HepG2 (cell line): ENCODE measurements at regions not wholly inside any gene's neighbourhood (a gene's known extent, or its start where the extent isn't known, plus 50 kb on each side); places are given as distances from the start of the nearest gene placed in this dataset.

ENCODE experiments used
- ATAC-seq: fragments of 200-7000 bp; cut with Tn5 transposase; 3 replicates; pipeline ENCODE4 v1.9.1; 2020; ENCODE audit warnings: mild to moderate bottlenecking, moderate library complexity
- BruUV-seq: library from RNA; stranded (reverse); fragments of 400-500 nt; replicated peaks from 2 replicates; lab custom pipeline; 2021; lab: Mats Ljungman, UMichigan
- CTCF ChIA-PET: fragments of 300-600 bp; formaldehyde crosslinking; extraction: SDS; loops from one replicate; lab custom pipeline; 2021; ENCODE audit warnings: low total read pairs, inconsistent platforms, low intra/inter-chr PET ratio; lab: Yijun Ruan, JAX
- POLR2A ChIA-PET: fragments of 350-600 bp; sonication (Branson Sonifier 250); formaldehyde crosslinking; loops from one replicate; lab custom pipeline; 2020; ENCODE audit warnings: antibody characterized with exemption, inconsistent platforms; lab: Yijun Ruan, JAX
- DNase-seq: peaks from one replicate; pipeline ENCODE4 v3.0.0-alpha.2; 2015; ENCODE audit warnings: low spot score
- FAIRE-seq: peaks from 3 replicates; lab custom pipeline; 2011; peaks lifted over from hg19 to GRCh38; lab: Jason Lieb, UNC
- H2AFZ ChIP-seq: one replicate; pipeline ENCODE4 v1.6.1; 2011; ENCODE audit warnings: low read length, inconsistent platforms
- H3K27ac ChIP-seq: fragments of 300-600 bp; 3 replicates; pipeline ENCODE4 v1.8.0; 2011; ENCODE audit warnings: mixed run types, mild to moderate bottlenecking, mixed read lengths, low read length, inconsistent platforms; ENCODE audit not compliant: insufficient read depth; ENCODE audit errors: extremely low read length
- H3K27me3 ChIP-seq, 2 experiments: fragments of 200-600 bp in 1 of 2; 2 replicates in 1 of 2; 3 replicates in 1 of 2; pipeline versions ENCODE4 v1.6.0 to v1.8.0; 2011; ENCODE audit warnings: low read length in 2 of 2, mild to moderate bottlenecking in 2 of 2, moderate library complexity in 2 of 2, inconsistent platforms in 1 of 2; ENCODE audit not compliant: insufficient read depth in 2 of 2, control insufficient read depth in 1 of 2
- H3K36me3 ChIP-seq, 2 experiments: fragments of 200-600 bp in 1 of 2; replicated peaks in 1 of 2; 2 replicates in 1 of 2; 3 replicates in 1 of 2; pipeline versions ENCODE4 v1.5.1 to v1.8.0; 2011; ENCODE audit warnings: low read length in 2 of 2, inconsistent platforms in 1 of 2; ENCODE audit not compliant: insufficient read depth in 2 of 2, control insufficient read depth in 1 of 2
- H3K4me1 ChIP-seq: 2 replicates; pipeline ENCODE4 v1.5.1; 2012; ENCODE audit warnings: low read length, inconsistent platforms; ENCODE audit not compliant: insufficient read depth
- H3K4me2 ChIP-seq: 2 replicates; pipeline ENCODE4 v1.6.0; 2011; ENCODE audit warnings: low read depth, low read length, inconsistent platforms
- H3K4me3 ChIP-seq, 3 experiments: fragments of 200-600 bp in 1 of 3; sonication (generic), shearing (Covaris generic) in 1 of 3; replicated peaks in 1 of 3; 2 replicates each; pipeline ENCODE4 v1.5.1; 2011 to 2016; ENCODE audit warnings: low read length in 3 of 3, inconsistent platforms in 2 of 3, low read depth in 2 of 3, mild to moderate bottlenecking in 2 of 3, control low read depth in 1 of 3, mixed read lengths in 1 of 3; ENCODE audit not compliant: insufficient read depth in 1 of 3
- H3K79me2 ChIP-seq: one replicate; pipeline ENCODE4 v1.6.1; 2011; ENCODE audit warnings: low read length, inconsistent platforms; ENCODE audit not compliant: insufficient read depth
- H3K9ac ChIP-seq: 2 replicates; pipeline ENCODE4 v1.6.0; 2011; ENCODE audit warnings: mild to moderate bottlenecking, low read depth, low read length, inconsistent platforms; ENCODE audit not compliant: insufficient read depth
- H3K9me3 ChIP-seq: 2 replicates; pipeline ENCODE4 v1.5.1; 2012; ENCODE audit warnings: mild to moderate bottlenecking, low read length
- H4K20me1 ChIP-seq: 2 replicates; pipeline ENCODE4 v1.6.0; 2011; ENCODE audit warnings: inconsistent platforms, mild to moderate bottlenecking, low read length, moderate library complexity; ENCODE audit not compliant: insufficient read depth
- FOXK2 ChIP-seq: fragments of 450-650 bp; IDR thresholded peaks from 2 replicates; pipeline ENCODE4 v1.6.1; 2016
- PAWR ChIP-seq: sonication (generic); formaldehyde crosslinking; IDR thresholded peaks from 2 replicates; pipeline ENCODE4 v1.4.0; 2020; ENCODE audit warnings: missing genetic modification reagents, mild to moderate bottlenecking, borderline replicate concordance
- SMYD3 ChIP-seq: sonication (generic); formaldehyde crosslinking; IDR thresholded peaks from 2 replicates; pipeline ENCODE4 v1.8.1; 2023; ENCODE audit warnings: mild to moderate bottlenecking, missing genetic modification reagents
- SP1 ChIP-seq, 2 experiments: fragments of 450-650 bp in 1 of 2; sonication (generic) in 1 of 2; formaldehyde crosslinking in 1 of 2; IDR thresholded peaks; 2 replicates each; pipeline versions ENCODE4 v1.4.0 to v1.6.1; 2016 to 2020; ENCODE audit warnings: missing genetic modification reagents in 1 of 2
- SPEN ChIP-seq: sonication (generic); formaldehyde crosslinking; IDR thresholded peaks from 2 replicates; pipeline ENCODE4 v1.5.1; 2020; ENCODE audit warnings: low read depth, mild to moderate bottlenecking, missing genetic modification reagents
- ZNF20 ChIP-seq: sonication (generic); formaldehyde crosslinking; IDR thresholded peaks from 2 replicates; pipeline ENCODE4 v1.4.0; 2020; ENCODE audit warnings: mild to moderate bottlenecking, moderate library complexity, missing genetic modification reagents
- ZNF326 ChIP-seq: sonication (generic); formaldehyde crosslinking; IDR thresholded peaks from 2 replicates; pipeline ENCODE4 v1.4.0; 2020; ENCODE audit warnings: missing genetic modification reagents, borderline replicate concordance
- ZNF331 ChIP-seq: sonication (generic); formaldehyde crosslinking; IDR thresholded peaks from 2 replicates; pipeline ENCODE4 v1.4.0; 2020; ENCODE audit warnings: missing genetic modification reagents
- ZNF367 ChIP-seq: sonication (generic); formaldehyde crosslinking; IDR thresholded peaks from 2 replicates; pipeline ENCODE4 v1.4.0; 2020; ENCODE audit warnings: missing genetic modification reagents, borderline replicate concordance
- WGBS: methylation state at CpG from one replicate; pipeline ENCODE4 v1.1.6; 2017; ENCODE audit warnings: low lambda C conversion rate; 5-methylcytosine and 5-hydroxymethylcytosine counted together
- in situ Hi-C: cut with HindIII; loops from 2 replicates; pipeline ENCODE4 v1.10.0; 2017; ENCODE audit warnings: low pct_unique_long_range_greater_than_20kb; ENCODE audit not compliant: extremely low pct_ligation_motif_present
- intact Hi-C: fragments of 100-400 bp; cut with micrococcal nuclease; formaldehyde crosslinking; loops from one replicate; pipeline ENCODE4 v1.10.0; 2022; ENCODE audit not compliant: unreplicated experiment
- TF ChIP-seq, protein P1 (sequence below): sonication (generic); formaldehyde crosslinking; IDR thresholded peaks from 2 replicates; pipeline ENCODE4 v1.8.1; 2023; ENCODE audit warnings: missing genetic modification reagents, mild to moderate bottlenecking, borderline replicate concordance
- TF ChIP-seq, protein P2 (sequence below): IDR thresholded peaks from 2 replicates; pipeline ENCODE4 v1.6.1; 2016; ENCODE audit warnings: missing compliant biosample characterization, missing genetic modification reagents, borderline replicate concordance
- TF ChIP-seq, protein P3 (sequence below): sonication (generic); formaldehyde crosslinking; IDR thresholded peaks from 2 replicates; pipeline ENCODE4 v1.8.1; 2022; ENCODE audit warnings: mild to moderate bottlenecking, missing genetic modification reagents
- TF ChIP-seq, protein P4 (sequence below): IDR thresholded peaks from 2 replicates; pipeline ENCODE4 v1.6.1; 2016

DNA sequence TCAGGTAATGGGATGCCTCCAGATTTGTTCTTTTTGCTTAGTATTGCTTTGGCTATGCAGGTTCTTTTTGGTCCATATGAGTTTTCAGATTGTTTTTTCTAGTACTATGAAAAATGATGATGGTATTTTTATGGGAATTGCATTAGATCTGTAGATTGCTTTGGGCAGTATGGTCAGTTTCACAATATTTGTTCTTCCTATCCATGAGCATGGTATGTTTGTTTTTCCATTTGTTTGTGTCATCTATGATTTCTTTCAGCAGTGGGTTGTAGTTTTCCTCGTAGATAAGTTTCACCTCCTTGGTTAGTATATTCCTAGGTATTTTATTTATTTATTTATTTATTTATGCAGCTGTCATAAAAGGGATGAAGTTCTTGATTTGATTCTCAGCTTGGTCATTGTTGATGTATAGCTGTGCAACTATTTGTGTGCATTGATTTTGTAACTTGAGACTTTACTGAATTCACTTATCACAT, 103.9 kb upstream of the DNAH14 start:
- DNase-seq: no peak
- H3K27ac ChIP-seq: no peak overlapping the region

DNA sequence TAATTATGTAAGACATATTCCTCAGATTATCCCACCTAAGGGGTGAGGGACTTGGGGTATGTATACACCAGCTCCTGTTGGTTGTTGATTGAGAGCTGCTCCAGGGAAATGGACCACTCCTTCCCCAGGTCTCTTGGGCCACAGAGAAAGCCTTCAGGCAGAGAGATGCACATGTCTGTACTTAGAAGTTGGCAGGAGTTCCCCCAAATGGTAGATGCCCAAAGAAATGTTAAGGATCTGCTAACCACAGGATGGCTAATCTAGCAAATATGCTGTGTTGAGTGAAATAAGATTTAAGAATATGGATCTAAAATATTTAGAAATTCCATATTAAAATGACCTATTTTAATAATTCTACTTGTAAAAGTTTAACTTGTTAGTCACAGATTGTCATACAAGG, 100.8 kb upstream of the DNAH14 start:
- no peak for ATAC-seq
- Histone ChIP-seq H3K9ac (no peak overlapping the region), H3K27ac (no peak overlapping the region), H4K20me1 (no peaks in the 10 kb centered on the region), H3K4me1 (no peaks in the 10 kb centered on the region), H3K79me2 (no peaks in the 10 kb centered on the region), H3K36me3 (no peaks in the 10 kb centered on the region), H2AFZ (no peak overlapping the region), H3K4me2 (no peak overlapping the region), H3K4me3 (no peak overlapping the region), H3K9me3 (peaks cover 10% of the 10 kb centered on the region; the same call in 1 of the 2 replicates), H3K27me3 (no peaks in the 10 kb centered on the region)
- FAIRE-seq: no peak
- no TSS peak for BruUV-seq
- ChIA-PET POLR2A (no interaction called here), CTCF (no interaction called here)
- in situ Hi-C loops: no loop called here
- intact Hi-C loops: no loop called here
- DNase-seq: no peak
- no peak for TF ChIP-seq ZNF331 (CRISPR knock-in tag)
- TF ChIP-seq, protein P1, sequence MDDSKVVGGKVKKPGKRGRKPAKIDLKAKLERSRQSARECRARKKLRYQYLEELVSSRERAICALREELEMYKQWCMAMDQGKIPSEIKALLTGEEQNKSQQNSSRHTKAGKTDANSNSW (CRISPR knock-in tag): no peak
- no peak for TF ChIP-seq ZNF20 (CRISPR knock-in tag)
- TF ChIP-seq SP1 (IDR thresholded peaks at IDR 0.05): no peak
- TF ChIP-seq SP1 (CRISPR knock-in tag; IDR thresholded peaks at IDR 0.05): no peak
- no peak for TF ChIP-seq ZNF326
- no peak for TF ChIP-seq SPEN (CRISPR knock-in tag)
- TF ChIP-seq, protein P2, sequence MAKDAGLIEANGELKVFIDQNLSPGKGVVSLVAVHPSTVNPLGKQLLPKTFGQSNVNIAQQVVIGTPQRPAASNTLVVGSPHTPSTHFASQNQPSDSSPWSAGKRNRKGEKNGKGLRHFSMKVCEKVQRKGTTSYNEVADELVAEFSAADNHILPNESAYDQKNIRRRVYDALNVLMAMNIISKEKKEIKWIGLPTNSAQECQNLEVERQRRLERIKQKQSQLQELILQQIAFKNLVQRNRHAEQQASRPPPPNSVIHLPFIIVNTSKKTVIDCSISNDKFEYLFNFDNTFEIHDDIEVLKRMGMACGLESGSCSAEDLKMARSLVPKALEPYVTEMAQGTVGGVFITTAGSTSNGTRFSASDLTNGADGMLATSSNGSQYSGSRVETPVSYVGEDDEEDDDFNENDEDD (CRISPR knock-in tag): no peak
- TF ChIP-seq PAWR: no peak
- no peak for TF ChIP-seq FOXK2
- TF ChIP-seq ZNF367 (CRISPR knock-in tag): no peak
- TF ChIP-seq, protein P3, sequence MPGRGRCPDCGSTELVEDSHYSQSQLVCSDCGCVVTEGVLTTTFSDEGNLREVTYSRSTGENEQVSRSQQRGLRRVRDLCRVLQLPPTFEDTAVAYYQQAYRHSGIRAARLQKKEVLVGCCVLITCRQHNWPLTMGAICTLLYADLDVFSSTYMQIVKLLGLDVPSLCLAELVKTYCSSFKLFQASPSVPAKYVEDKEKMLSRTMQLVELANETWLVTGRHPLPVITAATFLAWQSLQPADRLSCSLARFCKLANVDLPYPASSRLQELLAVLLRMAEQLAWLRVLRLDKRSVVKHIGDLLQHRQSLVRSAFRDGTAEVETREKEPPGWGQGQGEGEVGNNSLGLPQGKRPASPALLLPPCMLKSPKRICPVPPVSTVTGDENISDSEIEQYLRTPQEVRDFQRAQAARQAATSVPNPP (CRISPR knock-in tag): no peak

More for the DNA sequence above, 103.9 kb upstream of the DNAH14 start:
- intact Hi-C loops (no loop called here), in situ Hi-C loops (no loop called here)
- ATAC-seq: no peak
- no TSS peak for BruUV-seq
- FAIRE-seq: no peak
- Histone ChIP-seq H3K4me3 (no peak overlapping the region), H2AFZ (no peak overlapping the region), H3K9ac (no peak overlapping the region), H3K27me3 (no peaks in the 10 kb centered on the region), H3K4me2 (no peak overlapping the region), H4K20me1 (no peaks in the 10 kb centered on the region), H3K9me3 (peaks cover 10% of the 10 kb centered on the region; the same call in 1 of the 2 replicates), H3K36me3 (no peaks in the 10 kb centered on the region), H3K4me1 (no peaks in the 10 kb centered on the region), H3K79me2 (no peaks in the 10 kb centered on the region)
- 0% methylated on average over 1 of the region's 1 CpG for WGBS
- ChIA-PET POLR2A (no interaction called here), CTCF (no interaction called here)
- TF ChIP-seq SMYD3 (CRISPR knock-in tag): no peak
- TF ChIP-seq, protein P4, sequence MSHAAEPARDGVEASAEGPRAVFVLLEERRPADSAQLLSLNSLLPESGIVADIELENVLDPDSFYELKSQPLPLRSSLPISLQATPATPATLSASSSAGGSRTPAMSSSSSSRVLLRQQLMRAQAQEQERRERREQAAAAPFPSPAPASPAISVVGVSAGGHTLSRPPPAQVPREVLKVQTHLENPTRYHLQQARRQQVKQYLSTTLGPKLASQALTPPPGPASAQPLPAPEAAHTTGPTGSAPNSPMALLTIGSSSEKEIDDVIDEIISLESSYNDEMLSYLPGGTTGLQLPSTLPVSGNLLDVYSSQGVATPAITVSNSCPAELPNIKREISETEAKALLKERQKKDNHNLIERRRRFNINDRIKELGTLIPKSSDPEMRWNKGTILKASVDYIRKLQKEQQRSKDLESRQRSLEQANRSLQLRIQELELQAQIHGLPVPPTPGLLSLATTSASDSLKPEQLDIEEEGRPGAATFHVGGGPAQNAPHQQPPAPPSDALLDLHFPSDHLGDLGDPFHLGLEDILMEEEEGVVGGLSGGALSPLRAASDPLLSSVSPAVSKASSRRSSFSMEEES (CRISPR knock-in tag): no peak
